ENCODE measurements at regions not wholly inside any gene's neighbourhood (a gene's known extent, or its start where the extent isn't known, plus 50 kb on each side); places are given as distances from the start of the nearest gene placed in this dataset.

DNA sequence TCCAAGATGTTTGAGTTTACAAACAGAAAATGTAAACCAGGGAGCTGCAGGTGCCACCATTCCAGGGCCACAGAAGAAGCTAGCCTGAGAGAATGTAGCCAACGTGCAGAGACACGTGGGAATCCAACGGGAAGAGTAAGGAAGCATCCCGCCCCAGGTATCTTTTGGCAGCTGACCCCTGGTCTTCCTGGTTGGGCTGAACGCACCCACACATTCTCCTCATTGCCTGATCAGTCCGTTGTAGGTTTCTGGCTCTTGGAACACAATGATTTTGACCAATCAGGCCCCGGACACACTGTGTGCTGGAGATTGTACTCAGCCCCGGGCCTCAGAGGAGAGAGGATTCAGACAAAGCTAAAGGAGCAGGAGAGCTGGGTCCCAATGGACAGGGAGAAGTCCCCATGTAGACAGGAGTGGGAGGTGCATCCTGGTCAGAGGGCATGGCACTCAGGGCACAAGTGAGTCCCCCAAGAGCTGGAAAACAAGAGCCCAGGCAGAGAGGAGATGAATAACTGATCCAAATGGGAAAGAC lies 102.3 kb downstream of the TPRA1 start:
- TF ChIP-seq POLR2A (IDR thresholded peaks at IDR 0.05; ENCODE audit: borderline replicate concordance, extremely low read depth, insufficient read depth, insufficient read length), result no peak
- TF ChIP-seq SIN3A (IDR thresholded peaks at IDR 0.05; ENCODE audit: low read depth), result no peak
- TF ChIP-seq, protein P1, sequence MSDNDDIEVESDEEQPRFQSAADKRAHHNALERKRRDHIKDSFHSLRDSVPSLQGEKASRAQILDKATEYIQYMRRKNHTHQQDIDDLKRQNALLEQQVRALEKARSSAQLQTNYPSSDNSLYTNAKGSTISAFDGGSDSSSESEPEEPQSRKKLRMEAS (IDR thresholded peaks at IDR 0.05), result no peak
- no peak for TF ChIP-seq SRF (IDR thresholded peaks at IDR 0.05; ENCODE audit: low read depth)
- TF ChIP-seq, protein P2, sequence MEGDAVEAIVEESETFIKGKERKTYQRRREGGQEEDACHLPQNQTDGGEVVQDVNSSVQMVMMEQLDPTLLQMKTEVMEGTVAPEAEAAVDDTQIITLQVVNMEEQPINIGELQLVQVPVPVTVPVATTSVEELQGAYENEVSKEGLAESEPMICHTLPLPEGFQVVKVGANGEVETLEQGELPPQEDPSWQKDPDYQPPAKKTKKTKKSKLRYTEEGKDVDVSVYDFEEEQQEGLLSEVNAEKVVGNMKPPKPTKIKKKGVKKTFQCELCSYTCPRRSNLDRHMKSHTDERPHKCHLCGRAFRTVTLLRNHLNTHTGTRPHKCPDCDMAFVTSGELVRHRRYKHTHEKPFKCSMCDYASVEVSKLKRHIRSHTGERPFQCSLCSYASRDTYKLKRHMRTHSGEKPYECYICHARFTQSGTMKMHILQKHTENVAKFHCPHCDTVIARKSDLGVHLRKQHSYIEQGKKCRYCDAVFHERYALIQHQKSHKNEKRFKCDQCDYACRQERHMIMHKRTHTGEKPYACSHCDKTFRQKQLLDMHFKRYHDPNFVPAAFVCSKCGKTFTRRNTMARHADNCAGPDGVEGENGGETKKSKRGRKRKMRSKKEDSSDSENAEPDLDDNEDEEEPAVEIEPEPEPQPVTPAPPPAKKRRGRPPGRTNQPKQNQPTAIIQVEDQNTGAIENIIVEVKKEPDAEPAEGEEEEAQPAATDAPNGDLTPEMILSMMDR (IDR thresholded peaks at IDR 0.05 in 2 of 3, conservative IDR thresholded peaks at IDR 0.05 in 1 of 3; ENCODE audit: borderline replicate concordance in 1 of 3, insufficient read depth in 1 of 3, low read depth in 2 of 3, low read length in 2 of 3), result no peak
- no peak for TF ChIP-seq FOSL1 (IDR thresholded peaks at IDR 0.05; ENCODE audit: low read depth)
- TF ChIP-seq EZH2 (IDR thresholded peaks at IDR 0.05), result no peak
- TF ChIP-seq ZFX (IDR thresholded peaks at IDR 0.05), result no peak
- no peak for TF ChIP-seq ZNF274 (IDR thresholded peaks at IDR 0.05; ENCODE audit: low read depth, low read length)
- TF ChIP-seq, protein P3, sequence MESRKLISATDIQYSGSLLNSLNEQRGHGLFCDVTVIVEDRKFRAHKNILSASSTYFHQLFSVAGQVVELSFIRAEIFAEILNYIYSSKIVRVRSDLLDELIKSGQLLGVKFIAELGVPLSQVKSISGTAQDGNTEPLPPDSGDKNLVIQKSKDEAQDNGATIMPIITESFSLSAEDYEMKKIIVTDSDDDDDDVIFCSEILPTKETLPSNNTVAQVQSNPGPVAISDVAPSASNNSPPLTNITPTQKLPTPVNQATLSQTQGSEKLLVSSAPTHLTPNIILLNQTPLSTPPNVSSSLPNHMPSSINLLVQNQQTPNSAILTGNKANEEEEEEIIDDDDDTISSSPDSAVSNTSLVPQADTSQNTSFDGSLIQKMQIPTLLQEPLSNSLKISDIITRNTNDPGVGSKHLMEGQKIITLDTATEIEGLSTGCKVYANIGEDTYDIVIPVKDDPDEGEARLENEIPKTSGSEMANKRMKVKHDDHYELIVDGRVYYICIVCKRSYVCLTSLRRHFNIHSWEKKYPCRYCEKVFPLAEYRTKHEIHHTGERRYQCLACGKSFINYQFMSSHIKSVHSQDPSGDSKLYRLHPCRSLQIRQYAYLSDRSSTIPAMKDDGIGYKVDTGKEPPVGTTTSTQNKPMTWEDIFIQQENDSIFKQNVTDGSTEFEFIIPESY (IDR thresholded peaks at IDR 0.05; ENCODE audit: extremely low read depth, insufficient replicate concordance, low read length), result no peak
- TF ChIP-seq, protein P4, sequence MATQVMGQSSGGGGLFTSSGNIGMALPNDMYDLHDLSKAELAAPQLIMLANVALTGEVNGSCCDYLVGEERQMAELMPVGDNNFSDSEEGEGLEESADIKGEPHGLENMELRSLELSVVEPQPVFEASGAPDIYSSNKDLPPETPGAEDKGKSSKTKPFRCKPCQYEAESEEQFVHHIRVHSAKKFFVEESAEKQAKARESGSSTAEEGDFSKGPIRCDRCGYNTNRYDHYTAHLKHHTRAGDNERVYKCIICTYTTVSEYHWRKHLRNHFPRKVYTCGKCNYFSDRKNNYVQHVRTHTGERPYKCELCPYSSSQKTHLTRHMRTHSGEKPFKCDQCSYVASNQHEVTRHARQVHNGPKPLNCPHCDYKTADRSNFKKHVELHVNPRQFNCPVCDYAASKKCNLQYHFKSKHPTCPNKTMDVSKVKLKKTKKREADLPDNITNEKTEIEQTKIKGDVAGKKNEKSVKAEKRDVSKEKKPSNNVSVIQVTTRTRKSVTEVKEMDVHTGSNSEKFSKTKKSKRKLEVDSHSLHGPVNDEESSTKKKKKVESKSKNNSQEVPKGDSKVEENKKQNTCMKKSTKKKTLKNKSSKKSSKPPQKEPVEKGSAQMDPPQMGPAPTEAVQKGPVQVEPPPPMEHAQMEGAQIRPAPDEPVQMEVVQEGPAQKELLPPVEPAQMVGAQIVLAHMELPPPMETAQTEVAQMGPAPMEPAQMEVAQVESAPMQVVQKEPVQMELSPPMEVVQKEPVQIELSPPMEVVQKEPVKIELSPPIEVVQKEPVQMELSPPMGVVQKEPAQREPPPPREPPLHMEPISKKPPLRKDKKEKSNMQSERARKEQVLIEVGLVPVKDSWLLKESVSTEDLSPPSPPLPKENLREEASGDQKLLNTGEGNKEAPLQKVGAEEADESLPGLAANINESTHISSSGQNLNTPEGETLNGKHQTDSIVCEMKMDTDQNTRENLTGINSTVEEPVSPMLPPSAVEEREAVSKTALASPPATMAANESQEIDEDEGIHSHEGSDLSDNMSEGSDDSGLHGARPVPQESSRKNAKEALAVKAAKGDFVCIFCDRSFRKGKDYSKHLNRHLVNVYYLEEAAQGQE (IDR thresholded peaks at IDR 0.05; ENCODE audit: low read depth), result no peak
- no peak for TF ChIP-seq SP1 (IDR thresholded peaks at IDR 0.05; ENCODE audit: low read depth)

Data from HCT116 (cell line).